Fibroblast of skin of scalp (primary cell): ENCODE measurements at regions not wholly inside any gene's neighbourhood (a gene's known extent, or its start where the extent isn't known, plus 50 kb on each side); places are given as distances from the start of the nearest gene placed in this dataset.
"Not testable (repeated sequence)": the region's sequence is repeated elsewhere in the genome, so short reads cannot be mapped to it uniquely, and the experiment has no call there.

Source experiments
- DNase-seq: peaks from one replicate; pipeline ENCODE4 v3.0.0-alpha.2; 2013

- no peak for DNase-seq
Observed at GRCh38 chr4:55028196-55028595, 97.2 kb downstream of the KDR start.

GRCh38 chr4:55027596-55027995 lies 97.8 kb downstream of the KDR start:
- no peak for DNase-seq

GRCh38 chr4:55025456-55025855 lies 99.9 kb downstream of the KDR start:
- not testable (repeated sequence) for DNase-seq

GRCh38 chr4:55023030-55023429 lies 102.4 kb downstream of the KDR start:
- no peak for DNase-seq

GRCh38 chr4:55021214-55021613 lies 104.2 kb downstream of the KDR start:
- no peak for DNase-seq

- no peak for DNase-seq
Observed at GRCh38 chr4:55020131-55020530, 105.3 kb downstream of the KDR start.

- DNase-seq, result no peak
Observed at GRCh38 chr4:55018978-55019377, 106.4 kb downstream of the KDR start.

- peak; percentile 47 for DNase-seq
Observed at GRCh38 chr4:55018521-55018920, 106.9 kb downstream of the KDR start.

GRCh38 chr4:55017406-55017805 lies 108.0 kb downstream of the KDR start:
- DNase-seq, result no peak

GRCh38 chr4:55016131-55016530 lies 109.3 kb downstream of the KDR start:
- DNase-seq, result no peak

- no peak for DNase-seq
Observed at GRCh38 chr4:55014876-55015275, 110.5 kb downstream of the KDR start.

- DNase-seq, result no peak
Observed at GRCh38 chr4:55013431-55013955, 111.9 kb downstream of the KDR start.

GRCh38 chr4:55012363-55013230 lies 112.8 kb downstream of the KDR start:
- DNase-seq, result no peak

GRCh38 chr4:55011761-55012160 lies 113.6 kb downstream of the KDR start:
- DNase-seq, result no peak

GRCh38 chr4:55010550-55010949 lies 114.8 kb downstream of the KDR start:
- no peak for DNase-seq

- no peak for DNase-seq
Observed at GRCh38 chr4:55008166-55009056, 117.0 kb downstream of the KDR start.

- DNase-seq, result no peak
Observed at GRCh38 chr4:55005910-55006309, 119.5 kb downstream of the KDR start.

- peak; percentile 48 for DNase-seq
Observed at GRCh38 chr4:55004831-55005230, 120.6 kb downstream of the KDR start.

- DNase-seq, result no peak
Observed at GRCh38 chr4:55002431-55002830, 123.0 kb downstream of the KDR start.

GRCh38 chr4:55001538-55001937 lies 123.9 kb downstream of the KDR start:
- DNase-seq, result peak; percentile 22

GRCh38 chr4:54999003-54999402 lies 126.4 kb downstream of the KDR start:
- peak; percentile 49 for DNase-seq

GRCh38 chr4:54993473-54994026 lies 131.8 kb downstream of the KDR start:
- DNase-seq, result not testable (repeated sequence)

GRCh38 chr4:54992266-54992665 lies 133.1 kb downstream of the KDR start:
- DNase-seq, result peak; percentile 38
